T-helper 1 cell treated with Interleukin-12 subunit alpha and Interleukin-12 subunit beta and Interleukin-4 antibody, amounts not matched to agents 30 μg/mL and 1 μg/mL, for 36 hours (primary cell): ENCODE measurements at regions not wholly inside any gene's neighbourhood (a gene's known extent, or its start where the extent isn't known, plus 50 kb on each side); places are given as distances from the start of the nearest gene placed in this dataset.
"Not testable (repeated sequence)": the region's sequence is repeated elsewhere in the genome, so short reads cannot be mapped to it uniquely, and the experiment has no call there.

Experiments
- H3K27ac Mint-ChIP-seq: one replicate; pipeline ENCODE4 v1.8.0; 2021; ENCODE audit warnings: mild to moderate bottlenecking, mixed read lengths
- H3K27me3 Mint-ChIP-seq: one replicate; pipeline ENCODE4 v1.8.0; 2021; ENCODE audit warnings: low read depth, mixed read lengths
- H3K36me3 Mint-ChIP-seq: one replicate; pipeline ENCODE4 v1.8.0; 2021; ENCODE audit warnings: low read depth, mixed read lengths
- H3K4me1 Mint-ChIP-seq: one replicate; pipeline ENCODE4 v1.8.0; 2021; ENCODE audit warnings: low read depth, mixed read lengths
- H3K4me3 Mint-ChIP-seq: one replicate; pipeline ENCODE4 v1.8.0; 2021; ENCODE audit warnings: mild to moderate bottlenecking, moderate library complexity, mixed read lengths
- H3K9me3 Mint-ChIP-seq: one replicate; pipeline ENCODE4 v1.8.0; 2021; ENCODE audit warnings: mixed read lengths

GRCh38 chr16:29270033-29270432, 136.5 kb downstream of the NPIPB11 start:
- H3K27ac Mint-ChIP-seq, H3K4me3 Mint-ChIP-seq, H3K4me1 Mint-ChIP-seq, H3K27me3 Mint-ChIP-seq, H3K36me3 Mint-ChIP-seq: not testable (repeated sequence)
- H3K9me3 Mint-ChIP-seq, result peaks cover 10% of the 10 kb centered on the region

DNA sequence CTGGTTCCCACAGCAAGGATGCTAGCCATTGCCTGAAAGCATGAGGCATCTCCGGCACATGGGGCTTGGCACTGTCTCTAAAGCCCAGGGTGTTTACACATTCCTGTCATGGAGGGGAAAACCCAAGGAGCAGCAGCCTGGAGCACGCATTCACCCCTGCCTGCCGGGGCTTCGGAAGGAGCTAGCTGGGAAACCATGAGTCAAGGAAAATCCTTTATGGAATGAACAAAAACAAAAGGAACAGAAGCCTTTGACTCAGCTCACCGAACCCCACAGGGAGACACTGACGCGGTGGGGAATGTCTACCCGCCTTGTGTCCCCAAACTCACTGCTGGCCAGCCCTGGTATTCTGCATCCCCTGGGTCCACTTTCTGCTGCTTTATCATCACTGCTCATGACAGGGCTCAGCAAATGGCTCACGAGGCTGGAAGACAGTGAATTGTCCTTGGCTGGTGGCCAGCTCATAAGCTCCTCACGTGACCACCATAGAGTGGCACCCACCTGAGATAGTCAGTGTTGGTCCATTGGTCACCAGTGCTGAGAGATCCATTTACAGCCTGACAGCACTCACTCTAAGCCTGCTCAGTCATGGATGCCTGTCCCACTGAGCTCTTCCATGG, 137.2 kb downstream of the NPIPB11 start:
- H3K27me3 Mint-ChIP-seq, H3K36me3 Mint-ChIP-seq, H3K27ac Mint-ChIP-seq, H3K4me3 Mint-ChIP-seq, H3K4me1 Mint-ChIP-seq: not testable (repeated sequence)
- H3K9me3 Mint-ChIP-seq, result peaks cover 10% of the 10 kb centered on the region

- not testable (repeated sequence) for H3K4me3 Mint-ChIP-seq, H3K27me3 Mint-ChIP-seq, H3K27ac Mint-ChIP-seq, H3K4me1 Mint-ChIP-seq, H3K36me3 Mint-ChIP-seq
- H3K9me3 Mint-ChIP-seq, result peaks cover 10% of the 10 kb centered on the region
These were observed 137.7 kb downstream of the NPIPB11 start for GRCh38 chr16:29268785-29269191.

GRCh38 chr16:29268348-29268747, 138.2 kb downstream of the NPIPB11 start:
- H3K36me3 Mint-ChIP-seq, H3K27me3 Mint-ChIP-seq, H3K27ac Mint-ChIP-seq, H3K4me3 Mint-ChIP-seq, H3K4me1 Mint-ChIP-seq: not testable (repeated sequence)
- peaks cover 10% of the 10 kb centered on the region for H3K9me3 Mint-ChIP-seq

DNA sequence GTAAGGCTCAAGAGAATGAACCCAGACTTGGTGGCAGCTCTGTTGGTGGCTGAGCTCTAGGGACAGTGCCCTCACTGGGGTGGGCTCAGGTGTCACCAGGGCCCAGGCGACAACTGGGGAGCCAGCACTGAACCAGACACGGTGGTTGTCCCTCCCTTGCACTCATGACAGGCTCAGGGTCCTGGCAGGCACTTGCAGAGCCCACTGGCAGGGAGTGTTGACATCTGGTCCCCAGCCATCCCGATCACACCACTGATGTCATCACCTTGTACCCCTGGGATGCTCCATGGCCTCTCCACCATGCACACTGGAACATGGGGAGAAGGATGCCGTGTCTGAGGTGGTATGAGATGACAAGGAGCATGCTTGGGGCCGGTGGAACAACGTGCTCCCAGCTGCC, 138.6 kb downstream of the NPIPB11 start:
- not testable (repeated sequence) for H3K27me3 Mint-ChIP-seq

DNA sequence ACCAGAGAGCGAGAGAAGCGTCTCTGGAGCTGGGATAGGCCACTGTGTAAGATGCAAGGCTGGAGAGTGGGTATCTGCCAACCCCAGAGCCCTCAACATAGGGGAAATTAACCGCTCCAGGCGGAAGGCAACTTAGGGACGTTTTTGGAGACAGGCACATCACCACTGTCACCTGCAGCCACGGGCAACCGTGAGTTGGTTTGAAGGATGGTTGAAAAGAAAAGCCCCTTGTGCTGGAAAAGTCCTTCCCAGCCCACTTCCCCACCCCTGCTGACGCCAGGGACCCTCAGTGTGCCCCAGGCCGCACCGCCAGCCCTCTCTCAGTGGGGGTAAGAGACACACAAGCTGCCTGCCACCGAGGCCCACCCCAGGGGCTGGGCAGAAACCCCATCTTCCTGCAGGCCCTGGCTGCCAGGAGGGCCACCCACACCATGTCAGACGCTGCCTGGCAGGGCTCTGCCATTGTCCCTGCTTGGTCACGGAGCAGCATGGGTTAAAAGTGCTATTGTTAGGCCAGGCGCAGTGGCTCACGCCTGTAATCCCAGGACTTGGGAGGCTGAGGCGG, 139.4 kb downstream of the NPIPB11 start:
- peaks cover 10% of the 10 kb centered on the region for H3K9me3 Mint-ChIP-seq
- not testable (repeated sequence) for H3K4me1 Mint-ChIP-seq, H3K27ac Mint-ChIP-seq, H3K27me3 Mint-ChIP-seq, H3K36me3 Mint-ChIP-seq, H3K4me3 Mint-ChIP-seq

More for the DNA sequence above, 138.6 kb downstream of the NPIPB11 start:
- H3K27ac Mint-ChIP-seq, H3K4me3 Mint-ChIP-seq, H3K36me3 Mint-ChIP-seq, H3K4me1 Mint-ChIP-seq: not testable (repeated sequence)
- peaks cover 10% of the 10 kb centered on the region for H3K9me3 Mint-ChIP-seq

GRCh38 chr16:29266612-29267011, 139.9 kb downstream of the NPIPB11 start:
- H3K4me3 Mint-ChIP-seq, result not testable (repeated sequence)

GRCh38 chr16:29265255-29265853, 141.2 kb downstream of the NPIPB11 start:
- not testable (repeated sequence) for H3K27ac Mint-ChIP-seq, H3K9me3 Mint-ChIP-seq, H3K4me1 Mint-ChIP-seq, H3K36me3 Mint-ChIP-seq, H3K4me3 Mint-ChIP-seq, H3K27me3 Mint-ChIP-seq

More at GRCh38 chr16:29266612-29267011, 139.9 kb downstream of the NPIPB11 start:
- not testable (repeated sequence) for H3K27me3 Mint-ChIP-seq, H3K27ac Mint-ChIP-seq, H3K36me3 Mint-ChIP-seq, H3K4me1 Mint-ChIP-seq
- H3K9me3 Mint-ChIP-seq, result peaks cover 10% of the 10 kb centered on the region

GRCh38 chr16:29264080-29264837, 142.3 kb downstream of the NPIPB11 start:
- not testable (repeated sequence) for H3K27ac Mint-ChIP-seq, H3K27me3 Mint-ChIP-seq, H3K36me3 Mint-ChIP-seq, H3K9me3 Mint-ChIP-seq, H3K4me1 Mint-ChIP-seq, H3K4me3 Mint-ChIP-seq

- H3K36me3 Mint-ChIP-seq, H3K27me3 Mint-ChIP-seq, H3K4me1 Mint-ChIP-seq, H3K4me3 Mint-ChIP-seq, H3K9me3 Mint-ChIP-seq, H3K27ac Mint-ChIP-seq: not testable (repeated sequence)
These were observed 143.8 kb downstream of the NPIPB11 start for GRCh38 chr16:29262725-29263124.

GRCh38 chr16:29261427-29262248, 144.9 kb downstream of the NPIPB11 start:
- H3K27ac Mint-ChIP-seq, H3K36me3 Mint-ChIP-seq: not testable (repeated sequence)

DNA sequence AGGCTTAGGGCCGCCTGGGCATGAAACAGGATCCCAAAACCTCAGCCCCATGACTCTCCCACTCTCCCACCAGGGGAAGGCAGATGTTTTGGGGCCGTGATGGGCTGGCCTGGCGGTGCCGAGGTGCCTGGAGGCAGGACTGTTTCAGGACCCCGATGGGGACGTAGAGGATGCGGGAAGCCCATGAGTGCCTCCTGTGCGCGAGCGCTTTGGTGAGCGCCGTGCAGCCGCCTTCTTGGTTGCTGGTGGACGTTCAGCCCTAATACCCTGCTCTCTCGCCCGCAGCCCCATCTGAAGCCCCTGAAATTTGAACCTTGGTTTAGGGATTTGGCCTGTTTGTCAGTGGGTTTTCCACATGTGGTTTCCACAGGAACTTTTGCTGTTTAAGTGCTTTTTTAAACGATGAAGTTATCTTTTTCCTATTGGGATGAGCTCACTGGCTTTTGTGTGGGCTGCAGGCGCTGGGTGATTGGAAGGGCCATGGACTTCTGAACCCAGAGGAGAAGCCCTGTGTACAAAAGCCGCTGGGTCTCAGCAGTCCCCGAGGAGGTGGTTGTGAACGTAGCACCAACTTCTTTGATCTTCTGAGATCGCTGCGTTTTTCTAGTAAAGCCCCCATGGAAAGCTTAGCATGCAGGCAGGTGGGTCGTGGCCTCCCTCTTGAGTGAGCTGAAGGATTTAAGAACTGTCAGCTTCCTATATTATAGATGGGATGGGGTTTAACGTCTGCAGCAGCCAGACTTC, 145.7 kb downstream of the NPIPB11 start:
- not testable (repeated sequence) for H3K27me3 Mint-ChIP-seq, H3K4me1 Mint-ChIP-seq, H3K36me3 Mint-ChIP-seq, H3K9me3 Mint-ChIP-seq, H3K4me3 Mint-ChIP-seq, H3K27ac Mint-ChIP-seq

More at GRCh38 chr16:29261427-29262248, 144.9 kb downstream of the NPIPB11 start:
- not testable (repeated sequence) for H3K27me3 Mint-ChIP-seq, H3K4me1 Mint-ChIP-seq, H3K4me3 Mint-ChIP-seq, H3K9me3 Mint-ChIP-seq

GRCh38 chr16:29259635-29260457, 146.7 kb downstream of the NPIPB11 start:
- H3K9me3 Mint-ChIP-seq, H3K36me3 Mint-ChIP-seq, H3K4me3 Mint-ChIP-seq, H3K27ac Mint-ChIP-seq, H3K27me3 Mint-ChIP-seq, H3K4me1 Mint-ChIP-seq: not testable (repeated sequence)
